HG02938 (cell line): ENCODE measurements at regions not wholly inside any gene's neighbourhood (a gene's known extent, or its start where the extent isn't known, plus 50 kb on each side); places are given as distances from the start of the nearest gene placed in this dataset.

Experiments used
- ATAC-seq: cut with Tn5 transposase; IDR thresholded peaks from one replicate; pipeline ENCODE4 v1.9.1; 2021; ENCODE audit warnings: mild to moderate bottlenecking, moderate library complexity; ENCODE audit not compliant: unreplicated experiment

GRCh38 chr10:33524966-33525365, 190.5 kb upstream of the NRP1 start:
- ATAC-seq, result no peak

GRCh38 chr10:33524041-33524440, 189.6 kb upstream of the NRP1 start:
- ATAC-seq, result no peak

GRCh38 chr10:33523236-33523792, 188.8 kb upstream of the NRP1 start:
- ATAC-seq, result no peak

- no peak for ATAC-seq
Measured at GRCh38 chr10:33521904-33522303, 187.4 kb upstream of the NRP1 start.

- no peak for ATAC-seq
Measured at GRCh38 chr10:33521062-33521461, 186.6 kb upstream of the NRP1 start.

GRCh38 chr10:33520223-33520622, 185.8 kb upstream of the NRP1 start:
- ATAC-seq, result no peak

- no peak for ATAC-seq
Measured at GRCh38 chr10:33519130-33519860, 184.8 kb upstream of the NRP1 start.

- no peak for ATAC-seq
Measured at GRCh38 chr10:33510206-33510605, 175.7 kb upstream of the NRP1 start.

GRCh38 chr10:33509231-33509831, 174.9 kb upstream of the NRP1 start:
- peak; percentile 79 for ATAC-seq

GRCh38 chr10:33507662-33508425, 173.4 kb upstream of the NRP1 start:
- no peak for ATAC-seq

- peak; percentile 80 for ATAC-seq
Measured at GRCh38 chr10:33506838-33507661, 172.6 kb upstream of the NRP1 start.

GRCh38 chr10:33506391-33506790, 171.9 kb upstream of the NRP1 start:
- ATAC-seq, result peak; percentile 1

- no peak for ATAC-seq
Measured at GRCh38 chr10:33501161-33501560, 166.7 kb upstream of the NRP1 start.

GRCh38 chr10:33498391-33498891, 164.0 kb upstream of the NRP1 start:
- ATAC-seq, result no peak

GRCh38 chr10:33497338-33497737, 162.9 kb upstream of the NRP1 start:
- ATAC-seq, result no peak

- ATAC-seq, result no peak
Measured at GRCh38 chr10:33496096-33496495, 161.6 kb upstream of the NRP1 start.

- no peak for ATAC-seq
Measured at GRCh38 chr10:33494694-33495265, 160.3 kb upstream of the NRP1 start.

- no peak for ATAC-seq
Measured at GRCh38 chr10:33493978-33494377, 159.5 kb upstream of the NRP1 start.

GRCh38 chr10:33493497-33493896, 159.0 kb upstream of the NRP1 start:
- ATAC-seq, result no peak

GRCh38 chr10:33492701-33493345, 158.4 kb upstream of the NRP1 start:
- ATAC-seq, result no peak
